ENCODE measurements at regions not wholly inside any gene's neighbourhood (a gene's known extent, or its start where the extent isn't known, plus 50 kb on each side); places are given as distances from the start of the nearest gene placed in this dataset.

GRCh38 chr2:20557635-20558034 is 93.3 kb downstream of the HS1BP3 start:
- no peaks in the 10 kb centered on the region for H3K36me3 ChIP-seq
- H3K27me3 ChIP-seq (ENCODE audit: insufficient read depth, low read depth, severe bottlenecking), result no peaks in the 10 kb centered on the region
- H3K4me3 ChIP-seq (ENCODE audit: low read depth, low read length), result no peak overlapping the region
- no peak for DNase-seq
- TF ChIP-seq, protein P1, sequence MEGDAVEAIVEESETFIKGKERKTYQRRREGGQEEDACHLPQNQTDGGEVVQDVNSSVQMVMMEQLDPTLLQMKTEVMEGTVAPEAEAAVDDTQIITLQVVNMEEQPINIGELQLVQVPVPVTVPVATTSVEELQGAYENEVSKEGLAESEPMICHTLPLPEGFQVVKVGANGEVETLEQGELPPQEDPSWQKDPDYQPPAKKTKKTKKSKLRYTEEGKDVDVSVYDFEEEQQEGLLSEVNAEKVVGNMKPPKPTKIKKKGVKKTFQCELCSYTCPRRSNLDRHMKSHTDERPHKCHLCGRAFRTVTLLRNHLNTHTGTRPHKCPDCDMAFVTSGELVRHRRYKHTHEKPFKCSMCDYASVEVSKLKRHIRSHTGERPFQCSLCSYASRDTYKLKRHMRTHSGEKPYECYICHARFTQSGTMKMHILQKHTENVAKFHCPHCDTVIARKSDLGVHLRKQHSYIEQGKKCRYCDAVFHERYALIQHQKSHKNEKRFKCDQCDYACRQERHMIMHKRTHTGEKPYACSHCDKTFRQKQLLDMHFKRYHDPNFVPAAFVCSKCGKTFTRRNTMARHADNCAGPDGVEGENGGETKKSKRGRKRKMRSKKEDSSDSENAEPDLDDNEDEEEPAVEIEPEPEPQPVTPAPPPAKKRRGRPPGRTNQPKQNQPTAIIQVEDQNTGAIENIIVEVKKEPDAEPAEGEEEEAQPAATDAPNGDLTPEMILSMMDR (IDR thresholded peaks at IDR 0.05; ENCODE audit: low read depth, low read length), result no peak
- no peak overlapping the region for H3K27ac ChIP-seq
- H3K9me3 ChIP-seq (ENCODE audit: severe bottlenecking), result no peaks in the 10 kb centered on the region

- Histone ChIP-seq H3K9me3 (ENCODE audit: severe bottlenecking) (no peaks in the 10 kb centered on the region), H3K36me3 (no peaks in the 10 kb centered on the region), H3K27ac (no peak overlapping the region), H3K27me3 (ENCODE audit: insufficient read depth, low read depth, severe bottlenecking) (no peaks in the 10 kb centered on the region), H3K4me3 (ENCODE audit: low read depth, low read length) (no peak overlapping the region)
- TF ChIP-seq, protein P1 (IDR thresholded peaks at IDR 0.05; ENCODE audit: low read depth, low read length), result no peak
- no peak for DNase-seq
Measured at GRCh38 chr2:20558391-20559150, 92.3 kb downstream of the HS1BP3 start.

- DNase-seq, result no peak
- Histone ChIP-seq H3K4me3 (ENCODE audit: low read depth, low read length) (no peak overlapping the region), H3K27me3 (ENCODE audit: insufficient read depth, low read depth, severe bottlenecking) (no peaks in the 10 kb centered on the region), H3K36me3 (no peaks in the 10 kb centered on the region), H3K9me3 (ENCODE audit: severe bottlenecking) (no peaks in the 10 kb centered on the region), H3K27ac (no peak overlapping the region)
- TF ChIP-seq, protein P1 (IDR thresholded peaks at IDR 0.05; ENCODE audit: low read depth, low read length), result no peak
Measured at GRCh38 chr2:20559277-20559676, 91.6 kb downstream of the HS1BP3 start.

GRCh38 chr2:20560011-20560410 is 90.9 kb downstream of the HS1BP3 start:
- TF ChIP-seq, protein P1 (IDR thresholded peaks at IDR 0.05; ENCODE audit: low read depth, low read length), result no peak
- Histone ChIP-seq H3K9me3 (ENCODE audit: severe bottlenecking) (no peaks in the 10 kb centered on the region), H3K4me3 (ENCODE audit: low read depth, low read length) (no peak overlapping the region), H3K36me3 (no peaks in the 10 kb centered on the region), H3K27ac (no peak overlapping the region), H3K27me3 (ENCODE audit: insufficient read depth, low read depth, severe bottlenecking) (no peaks in the 10 kb centered on the region)
- DNase-seq, result no peak

DNA sequence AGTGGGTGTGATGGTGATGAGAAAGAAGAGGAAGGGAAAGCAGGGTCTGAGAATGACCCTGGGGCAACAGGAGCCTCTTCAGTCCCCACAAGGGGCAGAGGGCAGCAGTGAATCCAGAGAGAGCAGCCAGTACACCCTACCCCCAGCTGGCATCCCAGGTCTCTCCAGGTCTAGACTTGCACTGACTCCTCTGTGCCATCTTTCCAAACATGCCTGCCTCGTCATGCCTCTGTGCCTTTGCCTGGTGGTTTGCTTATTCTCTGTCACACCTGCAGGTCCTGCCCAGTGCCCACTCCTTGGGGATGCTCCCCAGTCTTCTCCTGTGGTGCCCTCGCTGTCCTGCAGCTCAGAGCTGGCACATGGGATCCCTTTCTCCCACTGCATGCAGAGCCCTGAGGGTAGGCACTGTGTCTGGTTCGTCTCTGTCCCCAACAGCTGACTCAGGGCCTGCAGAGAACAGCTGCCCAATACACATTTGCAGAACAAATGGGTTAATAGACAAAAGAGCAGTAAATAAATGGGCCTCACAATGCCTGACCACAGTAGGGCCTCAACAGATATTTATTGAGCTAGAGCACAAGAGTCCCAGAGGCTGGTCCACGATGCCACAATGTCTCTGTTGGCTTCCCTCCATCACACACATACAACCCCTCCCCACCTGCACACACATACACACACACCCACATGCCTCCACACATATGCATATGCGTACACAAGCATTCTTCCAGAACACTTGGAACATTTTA is 89.8 kb downstream of the HS1BP3 start:
- Histone ChIP-seq H3K36me3 (no peaks in the 10 kb centered on the region), H3K4me3 (ENCODE audit: low read depth, low read length) (no peak overlapping the region), H3K27ac (no peak overlapping the region), H3K27me3 (ENCODE audit: insufficient read depth, low read depth, severe bottlenecking) (no peaks in the 10 kb centered on the region), H3K9me3 (ENCODE audit: severe bottlenecking) (no peaks in the 10 kb centered on the region)
- TF ChIP-seq, protein P1 (IDR thresholded peaks at IDR 0.05; ENCODE audit: low read depth, low read length), result no peak
- DNase-seq, result no peak

Data from WERI-Rb-1 (cell line).